Naive thymus-derived CD4-positive, alpha-beta T cell (primary cell): ENCODE measurements at regions not wholly inside any gene's neighbourhood (a gene's known extent, or its start where the extent isn't known, plus 50 kb on each side); places are given as distances from the start of the nearest gene placed in this dataset.

Experiments used
- ATAC-seq: fragments of 150-1000 bp; cut with Tn5 transposase; 2 replicates; pipeline ENCODE4 v1.10.0; 2021; ENCODE audit warnings: mild to moderate bottlenecking, moderate library complexity
- CTCF ChIA-PET: fragments of 350-600 bp; sonication (Branson Sonifier 250); formaldehyde crosslinking; loops from one replicate; lab custom pipeline; 2021; ENCODE audit warnings: antibody characterized with exemption; lab: Charles Lee
- POLR2A ChIA-PET: fragments of 350-600 bp; sonication (Branson Sonifier 250); formaldehyde crosslinking; loops from one replicate; lab custom pipeline; 2021; ENCODE audit warnings: antibody characterized with exemption, inconsistent platforms; lab: Charles Lee
- DNase-seq, 9 donors: peaks; one replicate each; pipeline versions ENCODE4 v3.0.0 to v3.0.0-alpha.2; 2020 to 2022; ENCODE audit warnings: mixed read lengths in 1 of 9
- H3K27ac ChIP-seq: one replicate; pipeline ENCODE4 v1.7.0; 2013; ENCODE audit warnings: mild to moderate bottlenecking, low read depth, low read length, moderate library complexity
- H3K27me3 ChIP-seq, 2 donors: one replicate each; pipeline ENCODE4 v1.7.0; 2013; ENCODE audit warnings: low read length in 2 of 2, mild to moderate bottlenecking in 2 of 2, moderate library complexity in 2 of 2; ENCODE audit not compliant: control insufficient read depth in 2 of 2, insufficient read depth in 2 of 2
- H3K36me3 ChIP-seq, 3 experiments: 1 replicate in 2 of 3; 2 replicates in 1 of 3; pipeline ENCODE4 v1.7.0; 2013; ENCODE audit warnings: low read length in 3 of 3, mild to moderate bottlenecking in 3 of 3, moderate library complexity in 1 of 3; ENCODE audit not compliant: insufficient read depth in 3 of 3, control insufficient read depth in 2 of 3
- H3K4me1 ChIP-seq, 2 donors: one replicate each; pipeline ENCODE4 v1.7.0; 2013; ENCODE audit warnings: low read length in 2 of 2, mild to moderate bottlenecking in 2 of 2, moderate library complexity in 1 of 2; ENCODE audit not compliant: control insufficient read depth in 2 of 2, insufficient read depth in 2 of 2
- H3K4me3 ChIP-seq: 2 replicates; pipeline ENCODE4 v1.7.0; 2013; ENCODE audit warnings: mild to moderate bottlenecking, low read length
- H3K9me3 ChIP-seq, 3 experiments: 1 replicate in 2 of 3; 2 replicates in 1 of 3; pipeline ENCODE4 v1.7.0; 2013; ENCODE audit warnings: low read length in 3 of 3; ENCODE audit not compliant: control insufficient read depth in 2 of 3
- H3K27ac Mint-ChIP-seq, 9 donors: one replicate each; pipeline ENCODE4 v1.8.0; 2020 to 2022; ENCODE audit warnings: mixed read lengths in 9 of 9, mild to moderate bottlenecking in 8 of 9, moderate library complexity in 5 of 9, inconsistent platforms in 2 of 9
- H3K27me3 Mint-ChIP-seq, 5 donors: one replicate each; pipeline ENCODE4 v1.8.0; 2021 to 2022; ENCODE audit warnings: mixed read lengths in 5 of 5, mild to moderate bottlenecking in 1 of 5
- H3K36me3 Mint-ChIP-seq, 5 donors: one replicate each; pipeline ENCODE4 v1.8.0; 2020 to 2022; ENCODE audit warnings: mixed read lengths in 5 of 5, mild to moderate bottlenecking in 3 of 5, inconsistent platforms in 1 of 5
- H3K4me1 Mint-ChIP-seq, 7 donors: one replicate each; pipeline ENCODE4 v1.8.0; 2020 to 2022; ENCODE audit warnings: mixed read lengths in 7 of 7, mild to moderate bottlenecking in 3 of 7, inconsistent platforms in 1 of 7
- H3K4me3 Mint-ChIP-seq, 10 donors: one replicate each; pipeline ENCODE4 v1.8.0; 2020 to 2022; ENCODE audit warnings: mild to moderate bottlenecking in 10 of 10, mixed read lengths in 10 of 10, moderate library complexity in 6 of 10, inconsistent platforms in 2 of 10
- H3K9me3 Mint-ChIP-seq, 11 donors: one replicate each; pipeline ENCODE4 v1.8.0; 2020 to 2022; ENCODE audit warnings: mixed read lengths in 11 of 11, mild to moderate bottlenecking in 4 of 11, inconsistent platforms in 1 of 11, moderate library complexity in 1 of 11
- intact Hi-C, 2 donors: fragments of 100-400 bp; cut with micrococcal nuclease; formaldehyde crosslinking; loops; one replicate each; pipeline ENCODE4 v1.15.1; 2023

- H3K36me3 ChIP-seq, result no peaks in the 10 kb centered on the region
- DNase-seq, result no peak
- peaks cover 0 to 6% (median 0%) of the 10 kb centered on the region in 7 donors for H3K4me1 Mint-ChIP-seq
- peaks cover 0 to 2% (median 0%) of the 10 kb centered on the region in 11 donors for H3K9me3 Mint-ChIP-seq
- no peak for ATAC-seq
- no peak overlapping the region for H3K27ac Mint-ChIP-seq
- H3K9me3 ChIP-seq, result no peaks in the 10 kb centered on the region
- H3K4me3 Mint-ChIP-seq, result peak overlapping the region in 4 of 10 donors; percentile 38 to 63 (median 48)
- H3K27ac ChIP-seq, result no peak overlapping the region
- intact Hi-C loops, result no loop called here
- no peak overlapping the region for H3K4me3 ChIP-seq
- ChIA-PET POLR2A (no interaction called here), CTCF (no interaction called here)
- H3K27me3 Mint-ChIP-seq, result peaks cover 0 to 38% (median 4%) of the 10 kb centered on the region in 5 donors
- H3K4me1 ChIP-seq, result no peaks in the 10 kb centered on the region
- no peaks in the 10 kb centered on the region for H3K36me3 Mint-ChIP-seq
- no peaks in the 10 kb centered on the region for H3K27me3 ChIP-seq
These were observed 65.7 kb downstream of the MAGEA1 start for GRCh38 chrX:153244767-153245166.

GRCh38 chrX:153238361-153238760 lies 59.3 kb downstream of the MAGEA1 start:
- Histone ChIP-seq H3K27ac (no peak overlapping the region), H3K4me3 (no peak overlapping the region), H3K27me3 (no peaks in the 10 kb centered on the region), H3K9me3 (no peaks in the 10 kb centered on the region), H3K4me1 (no peaks in the 10 kb centered on the region), H3K36me3 (no peaks in the 10 kb centered on the region)
- ChIA-PET POLR2A (no interaction called here), CTCF (no interaction called here)
- peaks cover 0 to 2% (median 0%) of the 10 kb centered on the region in 11 donors for H3K9me3 Mint-ChIP-seq
- intact Hi-C loops, result no loop called here
- H3K27ac Mint-ChIP-seq, result no peak overlapping the region
- no peak overlapping the region for H3K4me3 Mint-ChIP-seq
- H3K36me3 Mint-ChIP-seq, result no peaks in the 10 kb centered on the region
- DNase-seq (no peak), ATAC-seq (no peak)
- peaks cover 0 to 1% (median 0%) of the 10 kb centered on the region in 7 donors for H3K4me1 Mint-ChIP-seq
- peaks cover 0 to 33% (median 11%) of the 10 kb centered on the region in 5 donors for H3K27me3 Mint-ChIP-seq
